Limb (tissue), 2 donors: ENCODE measurements at regions not wholly inside any gene's neighbourhood (a gene's known extent, or its start where the extent isn't known, plus 50 kb on each side); places are given as distances from the start of the nearest gene placed in this dataset.
A peak's percentile ranks its signal among the peaks of the same experiment; 100 is the strongest.

Experiments
- DNase-seq, 2 donors: peaks; one replicate each; pipeline ENCODE4 v3.0.0-alpha.2; 2016; ENCODE audit errors: extremely low spot score in 2 of 2

DNA sequence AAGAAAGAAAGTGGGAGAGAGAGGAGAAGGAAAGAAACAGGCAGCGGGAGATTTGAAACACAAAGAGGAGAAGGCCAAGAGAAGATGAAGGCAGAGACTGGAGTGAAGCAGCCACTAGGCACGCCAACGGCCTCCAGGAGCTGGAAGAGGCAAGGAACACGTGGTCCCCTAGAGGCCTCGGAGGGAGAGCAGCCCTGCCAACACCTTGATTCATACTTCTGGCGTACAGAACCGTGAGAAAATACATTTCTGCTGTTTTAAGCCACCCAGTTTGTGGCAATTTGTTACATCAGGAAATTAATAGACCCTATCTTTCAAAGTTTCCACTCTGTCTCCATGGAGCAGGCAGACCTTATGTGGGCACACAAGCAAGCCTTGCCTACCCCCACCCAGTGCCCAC, 133.4 kb downstream of the ACTL7B start:
- DNase-seq: no peak

DNA sequence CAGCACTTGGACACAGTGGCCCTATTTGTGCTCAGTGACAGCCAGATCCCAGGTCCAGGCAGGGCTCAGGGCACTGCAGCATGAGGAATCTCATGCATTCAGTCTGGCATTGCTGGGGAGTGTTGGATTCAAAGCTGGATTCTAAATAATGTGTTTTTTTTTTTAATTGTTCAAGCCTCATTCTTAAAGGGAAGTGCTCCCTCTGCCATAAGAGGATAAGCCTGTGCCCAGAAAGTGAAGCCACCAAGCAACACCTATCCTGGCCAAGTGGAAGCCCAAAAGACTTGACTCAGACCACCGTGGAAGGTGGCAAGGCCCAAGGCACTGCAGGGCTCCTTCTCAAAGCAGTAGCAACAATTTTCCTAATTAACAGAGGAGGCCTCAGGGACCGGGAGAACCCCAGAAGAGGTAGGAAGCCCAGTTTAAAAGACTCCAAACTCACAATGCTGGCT, 135.6 kb downstream of the ACTL7B start:
- DNase-seq: no peak

DNA sequence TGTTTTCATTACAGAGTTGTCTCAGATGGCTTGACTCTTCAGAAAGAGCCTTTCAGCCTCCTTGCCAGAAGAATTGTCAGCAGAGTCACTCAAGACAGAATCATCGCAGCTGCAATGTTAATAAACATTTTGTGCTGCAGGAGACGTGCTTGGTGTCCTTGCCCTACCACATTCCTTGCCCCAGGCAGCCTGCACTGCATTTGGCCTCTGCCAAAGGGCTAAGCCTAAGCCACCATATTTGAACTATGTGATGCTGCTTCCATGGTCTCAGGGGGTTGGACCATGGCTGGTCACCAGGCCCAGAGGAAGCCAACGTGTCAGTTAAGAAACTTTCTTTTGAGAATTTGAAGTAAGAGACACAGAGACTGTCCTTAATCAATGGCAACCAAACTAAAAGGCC, 145.4 kb downstream of the ACTL7B start:
- no peak for DNase-seq

DNA sequence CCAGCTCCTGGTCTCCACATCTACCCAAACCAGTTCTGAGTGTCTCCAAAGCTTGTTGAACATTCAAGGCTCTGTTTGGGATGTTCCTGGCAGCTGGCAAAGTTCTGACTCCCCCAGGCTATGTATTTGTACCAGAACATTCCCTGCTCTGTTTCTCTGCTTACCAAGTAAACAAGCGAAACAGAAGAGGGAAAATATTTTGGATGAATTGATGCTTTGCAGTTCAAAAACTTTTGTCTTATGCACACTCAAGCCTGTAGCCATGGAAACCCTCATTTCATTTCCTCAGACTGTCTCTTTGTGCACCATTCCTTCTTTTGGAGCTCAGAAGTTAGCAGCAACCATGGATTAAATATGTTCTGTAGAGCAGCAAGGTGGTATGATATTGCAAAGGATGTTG, 145.8 kb downstream of the ACTL7B start:
- DNase-seq: no peak

DNA sequence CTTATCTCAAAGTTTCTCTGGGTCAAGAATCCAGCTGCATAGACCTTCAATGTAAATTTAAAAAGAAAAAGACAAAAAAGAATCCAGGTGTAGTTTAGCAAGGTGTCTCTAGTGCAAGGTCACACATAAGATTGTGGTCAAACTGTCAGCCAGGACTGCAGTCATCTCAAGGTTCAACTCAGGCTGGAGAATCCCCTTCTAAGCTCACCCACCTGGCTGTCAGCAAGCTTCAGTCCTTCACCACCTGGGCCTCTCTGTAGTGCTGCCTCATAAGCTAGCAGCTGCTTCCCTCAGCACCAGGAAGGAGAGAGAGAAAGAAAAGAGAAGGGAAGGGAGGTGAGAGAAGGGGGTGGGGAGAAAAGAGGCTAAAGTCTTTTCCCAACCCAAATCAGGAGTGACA, 146.7 kb downstream of the ACTL7B start:
- DNase-seq: no peak

DNA sequence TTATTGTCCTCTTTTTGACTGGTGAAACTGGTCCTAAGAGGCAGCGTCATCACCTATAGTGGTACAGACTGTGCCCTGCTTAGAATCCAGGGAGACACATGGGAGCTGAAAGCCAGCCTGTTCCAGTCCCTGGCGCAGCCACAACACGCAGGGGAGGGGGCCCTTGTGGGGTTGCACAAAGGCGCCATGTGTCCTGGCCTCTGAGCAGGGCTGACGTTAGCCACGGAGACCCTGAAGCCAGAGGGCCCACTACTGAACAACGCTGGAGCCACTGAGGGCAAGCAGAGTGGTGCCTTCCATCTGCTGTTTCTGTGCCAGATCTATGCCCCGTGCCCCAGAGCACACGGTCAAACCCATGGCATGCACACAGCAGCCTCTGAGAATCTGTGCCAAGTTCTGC, 147.3 kb downstream of the ACTL7B start:
- no peak for DNase-seq

DNA sequence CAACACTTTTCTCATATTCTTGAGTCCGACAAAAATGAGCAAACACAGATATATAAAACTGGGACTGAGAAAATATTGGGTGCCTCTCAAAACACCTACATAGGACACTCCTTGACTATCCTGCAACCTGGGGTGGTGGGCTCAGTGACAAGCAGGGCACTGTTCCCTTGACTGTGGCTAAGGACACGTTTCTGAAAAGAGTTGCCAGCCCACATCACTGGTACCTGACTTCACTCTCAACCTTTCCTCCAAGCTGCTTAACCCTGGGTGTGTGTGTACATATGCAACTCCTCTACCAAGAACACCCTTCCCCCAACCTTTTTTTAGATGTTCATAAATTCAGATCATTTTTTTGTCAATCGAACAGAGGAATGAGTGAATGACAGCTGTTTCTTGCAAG, 148.7 kb downstream of the ACTL7B start:
- DNase-seq: no peak

DNA sequence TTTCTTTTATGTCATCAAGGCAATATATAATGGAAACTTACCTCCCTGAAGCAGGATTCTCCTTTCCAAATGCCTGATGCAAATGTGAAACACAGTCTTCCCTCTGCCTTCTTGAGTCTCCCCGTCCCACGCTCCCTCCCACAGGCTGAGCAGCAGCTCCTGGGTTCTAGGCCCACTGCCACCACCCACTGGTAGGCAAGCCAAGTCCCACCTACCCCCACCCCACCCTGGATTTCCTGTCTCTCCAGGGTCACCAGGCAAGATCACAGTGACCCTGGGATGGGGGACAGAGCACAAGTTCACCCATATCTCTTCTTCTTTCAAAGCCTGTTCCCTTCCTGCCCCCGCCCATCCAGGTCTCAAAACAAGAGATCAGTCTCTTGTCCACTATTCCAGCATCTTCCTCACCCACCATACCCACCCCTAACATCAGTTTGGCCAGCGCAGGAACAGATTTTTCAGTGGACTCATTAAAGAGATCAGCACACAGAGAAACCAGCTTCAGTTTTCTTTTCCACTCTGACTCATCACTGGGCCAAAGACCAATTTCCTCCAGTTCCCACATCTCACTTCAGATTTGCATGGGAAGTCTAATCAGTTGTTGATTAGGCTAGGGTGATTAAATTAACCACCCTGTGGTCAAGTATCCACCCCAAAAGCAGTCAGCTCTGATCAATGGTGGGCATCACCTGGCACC, 151.5 kb downstream of the ACTL7B start:
- DNase-seq: no peak

DNA sequence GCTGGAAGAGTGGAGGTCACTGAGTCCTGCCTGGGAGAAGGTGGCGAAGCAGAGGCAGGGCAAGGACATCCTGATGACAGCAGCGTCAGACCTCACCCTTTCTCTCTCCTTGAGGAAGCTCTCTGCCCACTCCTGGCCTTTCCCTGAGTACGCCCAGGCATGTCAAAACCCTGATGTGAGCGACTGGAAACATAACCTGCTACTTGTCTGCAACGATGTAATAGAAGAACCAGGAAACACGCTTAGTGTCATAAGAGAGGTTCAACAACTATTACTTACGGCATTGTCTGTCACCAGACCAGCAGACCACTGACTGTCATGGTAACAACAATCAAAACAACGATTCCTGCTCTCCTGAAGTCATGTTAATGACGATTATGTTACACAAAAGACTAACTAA, 152.4 kb downstream of the ACTL7B start:
- no peak for DNase-seq

DNA sequence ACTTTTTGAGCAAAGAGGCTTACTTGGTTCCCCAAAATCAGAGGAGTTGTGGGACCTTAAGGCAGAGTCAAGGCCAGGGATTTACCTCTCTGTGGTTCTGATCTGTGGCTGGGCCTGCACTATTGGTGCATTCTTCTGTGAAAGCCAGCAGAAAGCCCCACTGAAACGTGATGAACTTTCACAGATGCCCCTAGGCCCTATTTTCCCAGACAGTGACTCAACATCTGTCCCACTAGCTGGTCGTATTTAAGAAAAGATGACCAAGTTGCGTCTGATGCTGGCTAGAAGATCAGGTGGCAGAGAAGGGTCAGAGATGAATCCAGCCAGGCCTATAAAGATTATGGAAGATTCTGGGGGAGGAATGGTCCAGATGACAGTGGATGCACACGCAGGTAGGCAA, 153.1 kb downstream of the ACTL7B start:
- no peak for DNase-seq

DNA sequence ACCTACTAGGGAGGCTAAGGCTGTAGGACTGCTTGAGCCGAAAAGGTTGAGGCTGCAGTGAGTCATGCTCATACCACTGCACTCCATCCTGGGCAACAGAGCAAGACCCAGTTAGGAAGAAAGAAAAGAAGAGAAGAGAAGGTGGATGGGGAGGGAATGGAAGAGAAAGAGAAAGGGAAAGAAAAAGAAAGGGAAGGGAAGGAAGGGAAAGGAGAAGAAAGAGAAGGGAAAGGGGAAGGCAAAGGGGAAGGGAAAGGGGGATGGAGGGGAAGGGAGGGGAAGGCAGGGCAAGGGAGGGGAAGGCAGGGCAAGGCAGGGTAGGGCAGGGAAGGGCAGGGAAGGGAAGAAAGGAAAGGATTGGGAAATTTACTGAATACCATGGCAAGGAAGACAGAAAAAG, 157.0 kb downstream of the ACTL7B start:
- no peak for DNase-seq

DNA sequence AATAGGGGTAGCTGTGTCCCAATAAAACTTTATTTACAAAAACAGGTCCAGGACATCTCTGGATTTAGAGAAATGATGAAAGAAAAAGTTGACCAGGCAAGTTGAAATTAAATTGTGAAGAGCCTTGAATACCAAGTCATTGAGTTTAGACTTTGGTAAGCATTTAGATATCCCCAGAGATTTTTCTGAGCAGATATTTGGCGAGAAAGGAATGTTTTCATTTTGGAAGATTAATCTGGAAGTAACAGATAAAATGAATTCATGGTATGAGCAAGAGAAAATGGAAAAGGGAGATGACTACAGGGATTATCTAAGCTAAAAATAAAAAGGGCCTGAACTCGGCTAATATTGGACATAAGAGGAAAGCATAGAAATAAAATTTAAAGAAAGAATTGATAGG, 157.6 kb downstream of the ACTL7B start:
- DNase-seq: no peak

DNA sequence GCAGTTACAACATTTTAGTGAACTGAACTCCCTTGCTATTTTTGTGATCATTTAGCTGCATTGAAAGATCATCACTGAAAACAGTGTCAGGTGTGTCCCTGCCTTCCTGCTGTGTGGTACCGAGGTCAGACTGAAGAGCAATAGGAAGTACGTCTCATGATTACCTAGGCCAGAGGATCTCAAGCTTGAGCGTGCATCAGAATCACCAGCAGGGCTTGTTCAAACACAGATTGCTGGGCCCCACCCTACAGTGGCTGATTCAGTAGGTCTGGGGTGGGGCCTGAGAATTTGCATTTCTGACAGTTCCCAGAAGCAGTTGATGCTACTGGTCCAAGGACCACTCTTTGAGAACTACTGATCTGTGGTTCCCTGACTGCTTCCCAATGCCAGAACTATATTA, 159.6 kb downstream of the ACTL7B start:
- DNase-seq: no peak

DNA sequence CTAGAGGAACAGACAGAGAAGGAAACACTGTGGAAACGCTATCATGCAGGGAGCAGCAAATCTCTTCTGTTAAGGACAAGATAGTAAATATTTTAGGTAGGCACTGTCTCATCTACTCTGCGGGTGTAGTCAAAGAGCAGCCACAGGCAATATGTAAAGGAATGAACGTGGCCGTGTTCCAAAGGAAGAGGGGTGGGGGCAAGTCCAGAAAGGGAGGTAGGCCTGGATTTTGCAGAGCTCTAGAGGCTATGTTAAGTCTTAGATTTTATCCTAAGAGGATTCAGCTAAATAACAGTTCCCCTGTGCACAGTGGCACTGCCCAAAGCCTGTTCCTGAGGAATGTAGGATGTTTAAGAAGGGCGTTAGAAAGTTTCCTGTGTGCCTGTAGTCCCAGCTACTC, 161.6 kb downstream of the ACTL7B start:
- no peak for DNase-seq

DNA sequence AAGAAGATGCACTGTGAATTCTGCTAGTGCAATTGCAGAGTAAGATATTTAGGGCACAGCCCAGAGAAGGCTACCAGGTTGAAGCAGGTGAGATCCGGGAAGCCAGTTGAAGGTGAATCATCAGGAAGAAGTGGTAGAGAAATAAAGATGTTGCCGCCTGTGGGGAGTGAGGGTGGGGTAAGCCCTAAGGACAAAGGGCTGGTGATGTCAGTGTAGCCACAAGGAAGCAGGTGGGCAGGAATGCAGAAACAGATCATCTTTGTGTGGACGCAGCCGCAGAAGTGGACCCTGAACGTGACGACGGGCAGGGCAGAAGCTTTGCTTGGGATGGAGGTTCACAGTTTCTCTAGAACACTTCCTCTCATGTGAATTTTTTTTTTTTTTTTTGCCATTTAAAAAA, 164.2 kb downstream of the ACTL7B start:
- DNase-seq: no peak

DNA sequence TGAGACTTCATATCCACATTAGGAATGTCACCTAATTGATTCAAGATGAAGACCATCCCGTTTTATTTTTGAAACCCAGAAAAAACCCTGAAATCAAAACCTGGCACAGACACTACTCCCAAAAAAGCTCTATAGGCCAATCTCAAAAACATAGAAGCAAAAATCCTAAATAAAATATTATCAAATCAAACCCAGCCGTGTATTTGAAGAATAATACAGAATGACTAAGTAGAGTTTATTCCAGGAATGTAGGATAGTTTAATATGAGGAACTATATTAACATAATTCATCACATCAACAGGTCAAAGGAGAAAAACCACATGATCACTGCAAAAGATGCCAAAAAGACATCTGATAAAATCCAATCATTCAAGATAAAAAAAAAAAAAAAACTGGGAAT, 167.1 kb downstream of the ACTL7B start:
- DNase-seq: no peak

DNA sequence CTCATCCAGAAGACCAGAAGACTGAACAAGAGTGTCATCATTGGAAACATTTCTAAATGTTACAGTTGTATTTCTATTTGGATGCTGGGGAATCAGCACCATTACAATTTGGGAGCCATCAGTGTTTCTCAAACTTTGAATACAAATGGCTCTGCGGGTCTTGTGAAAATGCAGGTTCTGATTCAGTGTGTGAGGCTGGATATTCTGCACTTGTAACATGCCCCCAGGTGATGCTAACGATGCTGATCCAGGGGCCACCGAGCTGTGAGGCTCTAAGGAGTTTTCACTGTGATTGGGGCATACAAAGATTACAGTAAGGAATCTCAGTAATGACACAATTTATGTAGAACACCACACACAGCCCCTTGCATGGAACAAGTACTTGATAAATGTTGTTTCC, 167.7 kb downstream of the ACTL7B start:
- DNase-seq: no peak

DNA sequence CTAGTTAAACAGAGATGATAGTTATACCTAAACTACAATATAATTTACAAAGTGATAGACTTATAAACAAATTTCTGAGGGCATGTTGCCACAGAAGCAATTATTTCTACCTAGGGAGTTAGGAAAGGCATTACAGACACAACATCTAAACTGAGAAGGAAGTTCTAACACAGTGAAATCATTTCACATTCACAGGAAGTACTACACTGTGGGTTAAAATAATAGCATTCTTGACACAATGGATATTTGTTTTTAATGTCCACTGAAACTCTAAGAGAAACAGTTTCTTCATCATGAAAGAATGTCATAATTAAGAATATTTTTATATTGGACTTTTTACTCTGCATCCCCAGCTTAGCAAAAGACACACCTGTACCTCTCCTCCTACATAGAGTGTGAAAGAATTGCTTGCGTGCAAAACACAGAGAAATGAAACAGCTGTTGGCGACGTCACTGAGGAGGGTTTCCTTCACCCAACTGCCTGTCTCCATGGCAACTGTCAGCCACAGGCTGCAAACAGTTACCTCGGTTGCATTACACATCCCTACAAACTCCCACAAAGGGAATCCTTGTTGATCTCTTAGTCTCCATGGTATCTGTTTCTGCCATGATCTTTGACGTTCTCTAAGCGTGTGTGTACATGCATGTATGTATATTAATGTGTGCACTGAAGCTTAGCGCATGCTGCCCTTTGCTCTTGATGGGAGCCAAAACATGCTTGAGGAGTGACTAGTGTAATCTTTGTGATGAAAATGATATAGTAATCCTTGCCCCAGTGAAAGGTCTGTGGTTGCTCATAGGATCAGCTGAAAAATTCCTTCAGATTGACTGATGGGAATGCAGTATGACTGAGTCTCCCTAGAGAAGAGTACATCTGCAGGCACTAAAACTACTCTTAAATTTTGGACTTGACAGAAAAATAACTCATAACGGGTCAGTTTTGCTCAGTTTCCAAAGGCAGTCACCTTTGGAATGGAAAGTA, 168.5 kb downstream of the ACTL7B start:
- DNase-seq: peak in 1 of 2 donors; percentile 59

DNA sequence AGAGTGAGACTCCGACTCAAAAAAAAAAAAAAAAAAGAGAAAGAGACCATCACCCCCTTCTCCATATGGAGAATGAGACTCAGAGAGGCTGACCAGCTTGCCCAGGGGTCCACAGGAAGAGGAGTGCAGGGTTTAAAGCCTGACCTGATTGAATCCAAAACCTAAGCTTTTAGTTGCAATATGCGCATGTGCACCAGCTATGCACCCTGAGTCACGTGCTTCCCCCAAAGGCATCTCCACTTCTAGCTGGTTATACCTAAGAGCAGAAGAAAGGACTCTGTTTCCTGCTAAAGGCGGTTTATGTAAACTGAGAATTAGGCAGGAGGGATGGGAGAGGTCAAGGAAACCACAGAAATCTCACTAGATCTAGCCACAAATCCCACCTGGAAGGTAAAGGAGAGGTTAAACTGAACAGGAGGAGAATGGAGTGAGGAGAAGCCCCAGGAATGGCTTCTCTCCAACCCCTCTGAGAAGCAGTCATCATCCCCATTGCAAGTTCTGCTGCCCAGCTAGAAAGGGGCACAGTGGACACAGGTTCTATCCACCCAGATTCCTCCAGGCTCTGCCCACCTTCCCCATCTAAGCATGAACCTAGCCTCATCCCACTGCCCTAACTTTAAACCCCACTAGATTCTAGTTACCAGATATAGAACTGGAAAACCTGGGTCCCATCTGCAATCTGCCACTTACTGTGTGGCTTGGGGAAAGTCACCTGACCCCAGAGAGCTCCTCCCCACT, 171.3 kb downstream of the ACTL7B start:
- DNase-seq: no peak

DNA sequence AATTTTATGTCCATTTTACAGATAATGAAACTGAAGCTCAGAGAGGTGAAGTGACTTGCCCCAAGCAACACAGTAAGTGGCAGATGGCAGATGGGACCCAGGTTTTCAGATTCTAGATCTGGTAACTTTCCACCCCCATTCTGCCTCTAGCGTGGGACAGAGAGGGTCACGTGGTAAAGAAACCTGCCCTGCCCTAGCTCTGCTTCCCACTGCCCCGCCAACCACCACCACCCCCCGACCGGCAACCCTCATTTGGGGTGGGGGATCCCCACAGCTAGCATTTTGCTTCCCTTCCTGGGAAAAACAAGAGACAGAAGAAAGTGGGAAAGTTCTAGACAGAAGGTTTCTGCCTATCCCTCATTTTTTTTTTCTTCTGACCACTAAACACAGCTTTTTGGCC, 172.5 kb downstream of the ACTL7B start:
- DNase-seq: no peak

DNA sequence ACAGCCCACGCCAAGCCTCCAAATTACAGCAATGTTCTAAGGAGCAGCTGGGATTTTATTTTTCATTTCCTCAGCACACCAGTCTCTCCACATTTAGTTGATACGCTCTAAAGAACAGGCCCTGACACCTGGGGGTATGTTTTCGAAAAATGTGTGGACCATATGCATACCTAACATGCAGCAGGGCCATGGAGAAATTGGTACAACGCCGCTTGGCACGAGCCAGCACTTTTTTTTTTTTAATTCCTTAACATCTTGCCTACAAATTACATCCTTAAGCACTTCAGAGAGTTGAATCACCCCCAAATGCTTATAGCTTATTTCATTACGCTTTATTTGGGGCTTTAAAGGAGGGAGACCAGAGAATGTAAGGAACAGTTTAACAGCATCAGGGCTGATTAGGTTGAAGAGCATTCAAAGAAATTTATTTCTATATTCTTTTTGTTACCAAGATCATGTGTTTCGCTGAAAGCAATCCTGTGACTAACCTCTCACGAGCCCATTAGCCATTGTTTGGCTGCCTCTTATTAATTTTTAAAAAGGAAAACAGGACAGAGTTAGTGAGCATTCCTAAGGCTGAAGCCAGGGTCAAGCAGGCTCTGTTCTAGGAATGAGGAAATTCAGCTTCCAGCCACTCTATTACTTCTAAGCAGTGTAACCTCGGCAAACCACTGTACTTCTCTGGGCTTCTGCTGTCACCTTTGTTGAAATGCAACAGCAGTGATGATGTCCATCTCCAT, 173.8 kb downstream of the ACTL7B start:
- DNase-seq: no peak
